GM12878 (cell line): ENCODE measurements at regions not wholly inside any gene's neighbourhood (a gene's known extent, or its start where the extent isn't known, plus 50 kb on each side); places are given as distances from the start of the nearest gene placed in this dataset.

ENCODE experiments used
- ASH2L ChIP-seq: fragments of 300-600, 200-600 bp; sonication (generic); IDR thresholded peaks from 2 replicates; pipeline ENCODE4 v1.6.1; 2017; ENCODE audit warnings: low read depth, mild to moderate bottlenecking, borderline replicate concordance
- CHD4 ChIP-seq: fragments of 200-600 bp; sonication (generic); IDR thresholded peaks from 2 replicates; pipeline ENCODE4 v1.6.1; 2016; ENCODE audit warnings: mild to moderate bottlenecking
- FOXM1 ChIP-seq: IDR thresholded peaks from 2 replicates; pipeline ENCODE4 v1.6.1; 2012; ENCODE audit warnings: low read depth, mild to moderate bottlenecking, inconsistent platforms, low read length, moderate library complexity
- KLF5 ChIP-seq: fragments of 450-650 bp; IDR thresholded peaks from 2 replicates; pipeline ENCODE4 v1.6.1; 2014; ENCODE audit warnings: mild to moderate bottlenecking; ENCODE audit not compliant: partially characterized antibody
- POLR2AphosphoS5 ChIP-seq: IDR thresholded peaks from 2 replicates; pipeline ENCODE4 v1.6.1; 2011; ENCODE audit warnings: mild to moderate bottlenecking, low read length, inconsistent platforms
- RBBP5 ChIP-seq: fragments of 200-600 bp; sonication (generic); conservative IDR thresholded peaks from 2 replicates; pipeline ENCODE4 v1.6.1; 2016
- RFX5 ChIP-seq: IDR thresholded peaks from 2 replicates; pipeline ENCODE4 v1.6.1; 2011; ENCODE audit warnings: low read depth, low read length, improper control_type of control experiment
- SREBF2 ChIP-seq: IDR thresholded peaks from 2 replicates; pipeline ENCODE4 v1.6.1; 2012; ENCODE audit warnings: mild to moderate bottlenecking, low read length
- ZBED1 ChIP-seq: IDR thresholded peaks from 2 replicates; pipeline ENCODE4 v1.6.1; 2016; ENCODE audit warnings: borderline replicate concordance
- TF ChIP-seq, protein P1 (sequence below): fragments of 450-650 bp; IDR thresholded peaks from 2 replicates; pipeline ENCODE4 v1.6.1; 2018; ENCODE audit warnings: mild to moderate bottlenecking, low read depth, moderate library complexity; ENCODE audit not compliant: partially characterized antibody
- TF ChIP-seq, protein P2 (sequence below): fragments of 450-650 bp; IDR thresholded peaks from 2 replicates; pipeline ENCODE4 v1.6.1; 2014; ENCODE audit warnings: mild to moderate bottlenecking
- TF ChIP-seq, protein P3 (sequence below): IDR thresholded peaks from 2 replicates; pipeline ENCODE4 v1.6.1; 2011; ENCODE audit warnings: low read depth, low read length, improper control_type of control experiment, borderline replicate concordance

DNA sequence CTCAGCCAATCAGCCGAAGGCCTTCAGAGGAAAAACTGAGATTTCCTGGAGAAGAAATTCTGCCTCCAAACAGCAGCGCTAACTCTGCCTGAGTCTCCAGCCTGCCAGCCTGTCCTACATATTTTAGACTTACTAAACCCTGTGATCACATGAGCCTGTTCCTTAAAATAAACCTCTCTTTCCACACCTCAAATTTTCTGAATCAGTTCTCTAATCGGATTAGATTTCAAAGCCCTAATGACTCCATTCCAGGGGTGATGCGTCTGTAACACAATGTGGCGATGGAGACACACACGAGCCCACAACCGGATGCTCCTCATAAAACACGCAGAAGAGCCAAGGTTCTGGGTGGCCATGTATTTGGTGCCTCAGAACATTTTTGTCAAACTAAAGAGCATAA lies 1371.2 kb downstream of the BRD1 start (continued):
- TF ChIP-seq, protein P1, sequence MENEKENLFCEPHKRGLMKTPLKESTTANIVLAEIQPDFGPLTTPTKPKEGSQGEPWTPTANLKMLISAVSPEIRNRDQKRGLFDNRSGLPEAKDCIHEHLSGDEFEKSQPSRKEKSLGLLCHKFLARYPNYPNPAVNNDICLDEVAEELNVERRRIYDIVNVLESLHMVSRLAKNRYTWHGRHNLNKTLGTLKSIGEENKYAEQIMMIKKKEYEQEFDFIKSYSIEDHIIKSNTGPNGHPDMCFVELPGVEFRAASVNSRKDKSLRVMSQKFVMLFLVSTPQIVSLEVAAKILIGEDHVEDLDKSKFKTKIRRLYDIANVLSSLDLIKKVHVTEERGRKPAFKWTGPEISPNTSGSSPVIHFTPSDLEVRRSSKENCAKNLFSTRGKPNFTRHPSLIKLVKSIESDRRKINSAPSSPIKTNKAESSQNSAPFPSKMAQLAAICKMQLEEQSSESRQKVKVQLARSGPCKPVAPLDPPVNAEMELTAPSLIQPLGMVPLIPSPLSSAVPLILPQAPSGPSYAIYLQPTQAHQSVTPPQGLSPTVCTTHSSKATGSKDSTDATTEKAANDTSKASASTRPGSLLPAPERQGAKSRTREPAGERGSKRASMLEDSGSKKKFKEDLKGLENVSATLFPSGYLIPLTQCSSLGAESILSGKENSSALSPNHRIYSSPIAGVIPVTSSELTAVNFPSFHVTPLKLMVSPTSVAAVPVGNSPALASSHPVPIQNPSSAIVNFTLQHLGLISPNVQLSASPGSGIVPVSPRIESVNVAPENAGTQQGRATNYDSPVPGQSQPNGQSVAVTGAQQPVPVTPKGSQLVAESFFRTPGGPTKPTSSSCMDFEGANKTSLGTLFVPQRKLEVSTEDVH = no peak
- TF ChIP-seq CHD4 = no peak
- no peak for TF ChIP-seq ASH2L
- TF ChIP-seq FOXM1 = no peak
- TF ChIP-seq, protein P2, sequence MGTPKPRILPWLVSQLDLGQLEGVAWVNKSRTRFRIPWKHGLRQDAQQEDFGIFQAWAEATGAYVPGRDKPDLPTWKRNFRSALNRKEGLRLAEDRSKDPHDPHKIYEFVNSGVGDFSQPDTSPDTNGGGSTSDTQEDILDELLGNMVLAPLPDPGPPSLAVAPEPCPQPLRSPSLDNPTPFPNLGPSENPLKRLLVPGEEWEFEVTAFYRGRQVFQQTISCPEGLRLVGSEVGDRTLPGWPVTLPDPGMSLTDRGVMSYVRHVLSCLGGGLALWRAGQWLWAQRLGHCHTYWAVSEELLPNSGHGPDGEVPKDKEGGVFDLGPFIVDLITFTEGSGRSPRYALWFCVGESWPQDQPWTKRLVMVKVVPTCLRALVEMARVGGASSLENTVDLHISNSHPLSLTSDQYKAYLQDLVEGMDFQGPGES = no peak
- no peak for TF ChIP-seq RBBP5
- TF ChIP-seq, protein P3, sequence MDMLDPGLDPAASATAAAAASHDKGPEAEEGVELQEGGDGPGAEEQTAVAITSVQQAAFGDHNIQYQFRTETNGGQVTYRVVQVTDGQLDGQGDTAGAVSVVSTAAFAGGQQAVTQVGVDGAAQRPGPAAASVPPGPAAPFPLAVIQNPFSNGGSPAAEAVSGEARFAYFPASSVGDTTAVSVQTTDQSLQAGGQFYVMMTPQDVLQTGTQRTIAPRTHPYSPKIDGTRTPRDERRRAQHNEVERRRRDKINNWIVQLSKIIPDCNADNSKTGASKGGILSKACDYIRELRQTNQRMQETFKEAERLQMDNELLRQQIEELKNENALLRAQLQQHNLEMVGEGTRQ = no peak
- TF ChIP-seq KLF5 = no peak
- no peak for TF ChIP-seq POLR2AphosphoS5
- no peak for TF ChIP-seq ZBED1
- no peak for TF ChIP-seq SREBF2
- TF ChIP-seq RFX5 = no peak
- TF ChIP-seq, all 136 proteins: peak for 0
